ENCODE measurements at regions not wholly inside any gene's neighbourhood (a gene's known extent, or its start where the extent isn't known, plus 50 kb on each side); places are given as distances from the start of the nearest gene placed in this dataset.

DNA sequence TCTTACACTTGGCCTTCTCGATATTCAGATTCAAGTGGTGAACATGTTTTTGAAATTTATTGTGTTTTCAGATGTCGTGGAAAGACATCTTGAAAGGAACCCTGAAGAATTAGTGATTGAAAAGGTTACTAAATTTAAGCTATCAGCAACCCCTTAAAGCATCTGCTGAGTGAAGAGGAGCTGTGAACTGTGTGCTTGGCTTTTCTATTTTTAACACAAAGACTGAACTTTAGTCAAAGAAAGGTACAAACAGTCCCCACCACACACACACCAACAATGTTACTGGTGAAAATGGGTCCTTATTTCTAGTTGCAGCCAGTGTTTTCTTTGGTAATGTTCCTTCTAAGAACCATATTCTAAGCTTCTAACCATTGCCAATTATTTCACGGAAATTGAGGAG is 95.1 kb downstream of the CYRIA start:
- DNase-seq: no peak
- intact Hi-C loops (cut with DNase I): no loop called here
- Histone ChIP-seq H3K27ac (no peak overlapping the region), H3K4me1 (replicated peaks in 1 of 2) (no peaks in the 10 kb centered on the region), H3K4me3 (no peak overlapping the region), H3K36me3 (replicated peaks in 1 of 2) (no peaks in the 10 kb centered on the region), H3K9me3 (replicated peaks in 1 of 3) (no peaks in the 10 kb centered on the region), H3K27me3 (no peaks in the 10 kb centered on the region)
- no peak for TF ChIP-seq POLR2A (IDR thresholded peaks at IDR 0.05)
- TF ChIP-seq, protein P1, sequence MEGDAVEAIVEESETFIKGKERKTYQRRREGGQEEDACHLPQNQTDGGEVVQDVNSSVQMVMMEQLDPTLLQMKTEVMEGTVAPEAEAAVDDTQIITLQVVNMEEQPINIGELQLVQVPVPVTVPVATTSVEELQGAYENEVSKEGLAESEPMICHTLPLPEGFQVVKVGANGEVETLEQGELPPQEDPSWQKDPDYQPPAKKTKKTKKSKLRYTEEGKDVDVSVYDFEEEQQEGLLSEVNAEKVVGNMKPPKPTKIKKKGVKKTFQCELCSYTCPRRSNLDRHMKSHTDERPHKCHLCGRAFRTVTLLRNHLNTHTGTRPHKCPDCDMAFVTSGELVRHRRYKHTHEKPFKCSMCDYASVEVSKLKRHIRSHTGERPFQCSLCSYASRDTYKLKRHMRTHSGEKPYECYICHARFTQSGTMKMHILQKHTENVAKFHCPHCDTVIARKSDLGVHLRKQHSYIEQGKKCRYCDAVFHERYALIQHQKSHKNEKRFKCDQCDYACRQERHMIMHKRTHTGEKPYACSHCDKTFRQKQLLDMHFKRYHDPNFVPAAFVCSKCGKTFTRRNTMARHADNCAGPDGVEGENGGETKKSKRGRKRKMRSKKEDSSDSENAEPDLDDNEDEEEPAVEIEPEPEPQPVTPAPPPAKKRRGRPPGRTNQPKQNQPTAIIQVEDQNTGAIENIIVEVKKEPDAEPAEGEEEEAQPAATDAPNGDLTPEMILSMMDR (IDR thresholded peaks at IDR 0.05): no peak
- WGBS, 4 donors: 84 to 93% (median 87%) methylated on average over 3 of the region's 3 CpGs

DNA sequence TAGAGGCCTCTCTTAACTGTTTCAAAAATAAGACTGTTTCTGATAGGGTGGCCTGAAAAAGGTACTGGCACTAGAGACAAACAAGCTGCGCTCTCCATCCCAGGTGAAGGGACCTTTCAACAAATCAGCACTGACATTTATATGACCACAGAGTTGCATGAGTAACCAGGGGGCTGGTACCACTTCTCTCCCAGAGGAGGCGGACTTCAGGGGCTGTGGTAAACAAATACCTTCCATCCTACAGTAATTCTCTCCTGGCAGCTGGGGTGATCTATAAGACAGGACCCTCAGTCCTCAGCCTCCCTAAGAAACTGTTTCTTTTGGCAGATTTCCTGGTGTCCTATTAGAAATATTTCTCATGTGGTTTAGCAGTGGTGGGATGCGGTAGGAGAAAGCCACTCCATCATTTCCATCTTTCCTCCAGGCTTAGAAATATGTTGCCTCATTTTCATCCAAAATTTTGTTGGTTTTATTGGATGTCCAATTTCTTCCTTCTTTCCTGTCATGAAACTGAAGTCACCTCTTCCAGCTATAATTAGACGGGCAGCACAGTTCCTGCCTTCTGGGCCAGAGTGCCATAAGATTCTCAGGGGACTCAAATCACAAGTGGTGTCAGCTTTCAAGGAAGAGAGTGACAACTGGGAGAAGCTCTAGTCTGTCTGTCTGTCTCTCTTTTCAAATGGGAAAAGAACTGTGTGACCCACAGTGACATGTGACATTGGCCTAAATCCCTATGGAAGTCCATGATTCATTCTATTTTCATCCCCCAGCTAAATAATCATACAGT is 96.4 kb downstream of the CYRIA start:
- Histone ChIP-seq H3K9me3 (replicated peaks in 1 of 3) (no peaks in the 10 kb centered on the region), H3K4me3 (no peak overlapping the region), H3K27me3 (no peaks in the 10 kb centered on the region), H3K4me1 (replicated peaks in 1 of 2) (no peaks in the 10 kb centered on the region), H3K27ac (no peak overlapping the region), H3K36me3 (replicated peaks in 1 of 2) (peaks cover 0 to 10% of the 10 kb centered on the region in 2 donors)
- TF ChIP-seq, protein P1 (IDR thresholded peaks at IDR 0.05): no peak
- TF ChIP-seq POLR2A (IDR thresholded peaks at IDR 0.05): no peak
- intact Hi-C loops (cut with DNase I): no loop called here
- no peak for DNase-seq
- 92 to 96% (median 93%) methylated on average over 4 of the region's 4 CpGs for WGBS, 4 donors

GRCh38 chr2:16566701-16567100 is 98.9 kb downstream of the CYRIA start:
- Histone ChIP-seq H3K9me3 (replicated peaks in 1 of 3) (no peaks in the 10 kb centered on the region), H3K27ac (no peak overlapping the region), H3K27me3 (no peaks in the 10 kb centered on the region), H3K36me3 (replicated peaks in 1 of 2) (peaks cover 0 to 10% of the 10 kb centered on the region in 2 donors), H3K4me3 (no peak overlapping the region), H3K4me1 (replicated peaks in 1 of 2) (no peaks in the 10 kb centered on the region)
- 76 to 86% (median 84%) methylated on average over 4 of the region's 4 CpGs for WGBS, 4 donors
- intact Hi-C loops (cut with DNase I): no loop called here
- no peak for DNase-seq
- TF ChIP-seq, protein P1 (IDR thresholded peaks at IDR 0.05): no peak
- no peak for TF ChIP-seq POLR2A (IDR thresholded peaks at IDR 0.05)

- Histone ChIP-seq H3K9me3 (replicated peaks in 1 of 3) (no peaks in the 10 kb centered on the region), H3K4me3 (no peak overlapping the region), H3K27ac (no peak overlapping the region), H3K4me1 (replicated peaks in 1 of 2) (no peaks in the 10 kb centered on the region), H3K27me3 (no peaks in the 10 kb centered on the region), H3K36me3 (replicated peaks in 1 of 2) (peaks cover 0 to 10% of the 10 kb centered on the region in 2 donors)
- WGBS, 4 donors: 85 to 94% (median 90%) methylated on average over 8 of the region's 8 CpGs
- TF ChIP-seq, protein P1 (IDR thresholded peaks at IDR 0.05): no peak
- no peak for TF ChIP-seq POLR2A (IDR thresholded peaks at IDR 0.05)
- intact Hi-C loops (cut with DNase I): no loop called here
- no peak for DNase-seq
Measured at GRCh38 chr2:16565481-16565880, 100.2 kb downstream of the CYRIA start.
